Endodermal cell (in vitro differentiated cells): ENCODE measurements at regions not wholly inside any gene's neighbourhood (a gene's known extent, or its start where the extent isn't known, plus 50 kb on each side); places are given as distances from the start of the nearest gene placed in this dataset.

Experiments used
- DNase-seq: peaks from one replicate; pipeline ENCODE4 v3.0.0-alpha.2; 2017
- H3K27ac ChIP-seq: 2 replicates; pipeline ENCODE4 v1.5.1; 2013; ENCODE audit warnings: mild to moderate bottlenecking, low read depth, low read length, moderate library complexity
- H3K27me3 ChIP-seq: 2 replicates; pipeline ENCODE4 v1.6.1; 2013; ENCODE audit warnings: mild to moderate bottlenecking, low read length, moderate library complexity; ENCODE audit not compliant: insufficient read depth, control insufficient read depth, poor library complexity, severe bottlenecking
- H3K36me3 ChIP-seq: 2 replicates; pipeline ENCODE4 v1.7.0; 2013; ENCODE audit warnings: mild to moderate bottlenecking, low read length, moderate library complexity; ENCODE audit not compliant: control insufficient read depth, insufficient read depth
- H3K4me1 ChIP-seq: one replicate; pipeline ENCODE4 v1.7.0; 2013; ENCODE audit warnings: low read length; ENCODE audit not compliant: control insufficient read depth, insufficient read depth
- H3K4me3 ChIP-seq: 2 replicates; pipeline ENCODE4 v1.5.1; 2013; ENCODE audit warnings: mild to moderate bottlenecking, low read length, moderate library complexity
- H3K9ac ChIP-seq: 2 replicates; pipeline ENCODE4 v1.6.1; 2013; ENCODE audit warnings: mild to moderate bottlenecking, low read length, moderate library complexity; ENCODE audit not compliant: poor library complexity, severe bottlenecking; ENCODE audit errors: extremely low read depth
- H3K9me3 ChIP-seq: 2 replicates; pipeline ENCODE4 v1.6.1; 2013; ENCODE audit warnings: mild to moderate bottlenecking, low read length, moderate library complexity; ENCODE audit not compliant: control insufficient read depth
- H3K27ac Mint-ChIP-seq: 2 replicates; pipeline ENCODE4 v1.8.0; 2020; ENCODE audit warnings: mixed read lengths
- H3K27me3 Mint-ChIP-seq: 2 replicates; pipeline ENCODE4 v1.8.0; 2021; ENCODE audit warnings: mild to moderate bottlenecking, mixed read lengths; ENCODE audit not compliant: insufficient read depth
- H3K36me3 Mint-ChIP-seq: 2 replicates; pipeline ENCODE4 v1.8.0; 2020; ENCODE audit warnings: low read depth, mixed read lengths
- H3K4me1 Mint-ChIP-seq: 2 replicates; pipeline ENCODE4 v1.8.0; 2020; ENCODE audit warnings: mixed read lengths
- H3K4me3 Mint-ChIP-seq: 2 replicates; pipeline ENCODE4 v1.8.0; 2020; ENCODE audit warnings: mild to moderate bottlenecking, moderate library complexity, mixed read lengths
- H3K9me3 Mint-ChIP-seq: 2 replicates; pipeline ENCODE4 v1.8.0; 2020; ENCODE audit warnings: mild to moderate bottlenecking, mixed read lengths
- WGBS, 2 experiments: methylation state at CpG; one replicate each; pipeline versions ENCODE4 v1.1.5 to v1.1.7; 2013; ENCODE audit warnings: missing lambda C conversion rate in 2 of 2, mixed read lengths in 1 of 2; ENCODE audit not compliant: insufficient coverage in 1 of 2, insufficient read length in 1 of 2; 5-methylcytosine and 5-hydroxymethylcytosine counted together
- TF ChIP-seq, protein P1 (sequence below): fragments of 200-600 bp; sonication (generic); conservative IDR thresholded peaks from 2 replicates; pipeline ENCODE4 v1.5.0; 2021; ENCODE audit warnings: antibody characterized with exemption, mild to moderate bottlenecking

DNA sequence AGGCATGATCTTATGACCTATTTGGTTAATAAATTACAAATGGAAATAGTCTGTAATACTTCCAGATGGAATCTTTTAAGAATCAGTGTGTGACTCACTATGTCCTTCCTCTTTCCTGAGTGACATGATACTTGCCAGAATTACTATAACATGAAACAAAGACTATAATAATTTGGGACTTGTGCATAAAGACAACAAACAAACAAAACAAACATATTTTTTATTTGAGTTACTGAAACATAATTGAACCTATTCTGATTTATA lies 1268.1 kb downstream of the OTOL1 start:
- Histone ChIP-seq H3K4me1 (peaks cover 10% of the 10 kb centered on the region), H3K9ac (no peak overlapping the region), H3K27ac (no peak overlapping the region), H3K36me3 (no peaks in the 10 kb centered on the region), H3K27me3 (no peaks in the 10 kb centered on the region), H3K9me3 (peaks cover 30% of the 10 kb centered on the region), H3K4me3 (no peak overlapping the region)
- peaks cover 20% of the 10 kb centered on the region for H3K36me3 Mint-ChIP-seq
- H3K27ac Mint-ChIP-seq: no peak overlapping the region
- H3K4me3 Mint-ChIP-seq: no peak overlapping the region
- H3K27me3 Mint-ChIP-seq: no peaks in the 10 kb centered on the region
- TF ChIP-seq, protein P1, sequence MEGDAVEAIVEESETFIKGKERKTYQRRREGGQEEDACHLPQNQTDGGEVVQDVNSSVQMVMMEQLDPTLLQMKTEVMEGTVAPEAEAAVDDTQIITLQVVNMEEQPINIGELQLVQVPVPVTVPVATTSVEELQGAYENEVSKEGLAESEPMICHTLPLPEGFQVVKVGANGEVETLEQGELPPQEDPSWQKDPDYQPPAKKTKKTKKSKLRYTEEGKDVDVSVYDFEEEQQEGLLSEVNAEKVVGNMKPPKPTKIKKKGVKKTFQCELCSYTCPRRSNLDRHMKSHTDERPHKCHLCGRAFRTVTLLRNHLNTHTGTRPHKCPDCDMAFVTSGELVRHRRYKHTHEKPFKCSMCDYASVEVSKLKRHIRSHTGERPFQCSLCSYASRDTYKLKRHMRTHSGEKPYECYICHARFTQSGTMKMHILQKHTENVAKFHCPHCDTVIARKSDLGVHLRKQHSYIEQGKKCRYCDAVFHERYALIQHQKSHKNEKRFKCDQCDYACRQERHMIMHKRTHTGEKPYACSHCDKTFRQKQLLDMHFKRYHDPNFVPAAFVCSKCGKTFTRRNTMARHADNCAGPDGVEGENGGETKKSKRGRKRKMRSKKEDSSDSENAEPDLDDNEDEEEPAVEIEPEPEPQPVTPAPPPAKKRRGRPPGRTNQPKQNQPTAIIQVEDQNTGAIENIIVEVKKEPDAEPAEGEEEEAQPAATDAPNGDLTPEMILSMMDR: no peak
- no peak for DNase-seq
- H3K4me1 Mint-ChIP-seq: peaks cover 31% of the 10 kb centered on the region
- peaks cover 14% of the 10 kb centered on the region for H3K9me3 Mint-ChIP-seq

DNA sequence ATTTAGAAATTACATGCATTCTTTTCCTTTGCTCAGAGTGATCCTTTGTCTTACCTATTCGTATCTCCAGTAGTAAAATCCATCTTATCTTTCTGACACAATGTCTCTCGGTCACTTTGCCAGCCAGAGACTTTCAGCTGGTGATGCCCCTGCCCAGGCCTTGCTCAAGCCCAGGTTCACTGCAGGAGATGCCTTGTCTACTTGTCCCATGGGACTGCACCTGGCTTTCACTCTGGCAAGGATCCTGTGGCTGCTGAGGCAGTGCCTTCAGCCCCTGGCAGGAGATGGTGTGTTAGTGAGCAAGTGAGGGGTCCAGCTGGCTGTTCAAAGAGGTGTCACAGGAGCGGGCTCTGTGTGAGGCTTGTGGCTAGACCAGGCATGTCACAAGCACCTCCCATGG lies 1268.9 kb downstream of the OTOL1 start:
- H3K36me3 ChIP-seq: no peaks in the 10 kb centered on the region

DNA sequence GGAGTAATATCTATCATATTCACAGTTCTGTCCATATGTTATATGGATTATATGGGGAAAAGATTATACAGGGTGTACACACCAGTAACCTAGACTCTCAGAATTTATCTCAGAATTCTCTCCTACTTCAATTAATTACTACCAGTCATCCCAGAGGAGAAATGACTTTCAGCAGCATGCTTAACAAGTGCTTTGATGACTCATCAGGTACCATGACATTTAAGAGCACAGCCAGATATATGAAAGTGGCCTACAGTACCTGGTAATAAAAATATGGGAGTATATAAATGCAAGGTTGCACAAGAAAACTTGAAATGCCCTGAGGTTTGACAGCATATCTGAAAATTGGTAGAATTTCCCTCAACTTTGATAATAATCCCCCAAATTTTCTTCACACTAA lies 1273.0 kb downstream of the OTOL1 start:
- H3K27ac Mint-ChIP-seq: no peak overlapping the region
- no peak overlapping the region for H3K27ac ChIP-seq
- peaks cover 24% of the 10 kb centered on the region for H3K4me1 Mint-ChIP-seq
- H3K27me3 ChIP-seq: no peaks in the 10 kb centered on the region
- H3K4me3 ChIP-seq: no peak overlapping the region
- no peak overlapping the region for H3K4me3 Mint-ChIP-seq
- no peaks in the 10 kb centered on the region for H3K36me3 ChIP-seq
- H3K9ac ChIP-seq: no peak overlapping the region
- peaks cover 40% of the 10 kb centered on the region for H3K9me3 ChIP-seq
- peaks cover 37% of the 10 kb centered on the region for H3K36me3 Mint-ChIP-seq
- TF ChIP-seq, protein P1: no peak
- no peaks in the 10 kb centered on the region for H3K4me1 ChIP-seq
- DNase-seq: no peak
- peaks cover 16% of the 10 kb centered on the region for H3K9me3 Mint-ChIP-seq
- H3K27me3 Mint-ChIP-seq: no peaks in the 10 kb centered on the region

More for the DNA sequence above, 1268.9 kb downstream of the OTOL1 start:
- H3K27ac Mint-ChIP-seq: no peak overlapping the region
- no peak overlapping the region for H3K4me3 Mint-ChIP-seq
- TF ChIP-seq, protein P1: no peak
- peaks cover 20% of the 10 kb centered on the region for H3K36me3 Mint-ChIP-seq
- H3K27me3 Mint-ChIP-seq: no peaks in the 10 kb centered on the region
- peak; percentile 48 for DNase-seq
- 93 to 100% methylated on average over 2 to 3 of the region's 3 CpGs for WGBS, 2 experiments
- H3K4me1 ChIP-seq: peaks cover 10% of the 10 kb centered on the region
- no peaks in the 10 kb centered on the region for H3K27me3 ChIP-seq
- H3K27ac ChIP-seq: no peak overlapping the region
- H3K9me3 ChIP-seq: peaks cover 30% of the 10 kb centered on the region
- no peak overlapping the region for H3K9ac ChIP-seq
- peaks cover 14% of the 10 kb centered on the region for H3K9me3 Mint-ChIP-seq
- H3K4me3 ChIP-seq: no peak overlapping the region
- H3K4me1 Mint-ChIP-seq: peaks cover 31% of the 10 kb centered on the region
